Esophagus squamous epithelium (tissue), 4 donors: ENCODE measurements at regions not wholly inside any gene's neighbourhood (a gene's known extent, or its start where the extent isn't known, plus 50 kb on each side); places are given as distances from the start of the nearest gene placed in this dataset.

ENCODE experiments used
- CTCF ChIP-seq, 6 experiments: fragments of 450-650 bp in 4 of 6; fragments of 200-600 bp in 2 of 6; sonication (generic) in 2 of 6; IDR thresholded peaks; one replicate each; pipeline ENCODE4 v1.5.1; 2016 to 2019; ENCODE audit warnings: antibody characterized with exemption in 6 of 6, mild to moderate bottlenecking in 4 of 6, moderate library complexity in 4 of 6
- POLR2A ChIP-seq, 4 donors: fragments of 450-650 bp; IDR thresholded peaks; one replicate each; pipeline ENCODE4 v1.6.1; 2017; ENCODE audit warnings: antibody characterized with exemption in 4 of 4, mild to moderate bottlenecking in 4 of 4, moderate library complexity in 3 of 4

- no peak for TF ChIP-seq CTCF (IDR thresholded peaks at IDR 0.05)
- no peak for TF ChIP-seq POLR2A (IDR thresholded peaks at IDR 0.05)
These were observed 153.6 kb upstream of the MOCS2 start for GRCh38 chr5:53263151-53263550.
